ENCODE measurements at regions not wholly inside any gene's neighbourhood (a gene's known extent, or its start where the extent isn't known, plus 50 kb on each side); places are given as distances from the start of the nearest gene placed in this dataset.

DNA sequence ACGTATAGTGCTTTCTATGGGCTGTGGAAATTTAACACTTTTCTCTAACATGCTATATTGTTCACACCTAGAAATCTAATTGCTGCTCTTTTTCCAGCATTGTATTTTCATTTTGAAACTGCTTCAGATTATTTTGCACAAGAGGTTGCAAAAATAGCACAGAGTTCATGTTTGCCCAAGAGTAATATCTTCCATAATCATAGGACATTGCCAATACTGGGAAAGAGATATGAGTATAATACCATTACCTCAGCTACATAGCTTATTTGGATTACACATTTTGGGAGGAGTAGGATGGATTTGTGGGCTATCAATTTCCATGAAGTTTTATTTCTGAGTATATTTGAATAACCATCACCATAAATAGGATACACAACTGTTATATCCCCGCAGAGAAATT, 717.1 kb downstream of the CDH9 start:
- no peaks in the 10 kb centered on the region for H3K36me3 Mint-ChIP-seq
- TF ChIP-seq, protein P1, sequence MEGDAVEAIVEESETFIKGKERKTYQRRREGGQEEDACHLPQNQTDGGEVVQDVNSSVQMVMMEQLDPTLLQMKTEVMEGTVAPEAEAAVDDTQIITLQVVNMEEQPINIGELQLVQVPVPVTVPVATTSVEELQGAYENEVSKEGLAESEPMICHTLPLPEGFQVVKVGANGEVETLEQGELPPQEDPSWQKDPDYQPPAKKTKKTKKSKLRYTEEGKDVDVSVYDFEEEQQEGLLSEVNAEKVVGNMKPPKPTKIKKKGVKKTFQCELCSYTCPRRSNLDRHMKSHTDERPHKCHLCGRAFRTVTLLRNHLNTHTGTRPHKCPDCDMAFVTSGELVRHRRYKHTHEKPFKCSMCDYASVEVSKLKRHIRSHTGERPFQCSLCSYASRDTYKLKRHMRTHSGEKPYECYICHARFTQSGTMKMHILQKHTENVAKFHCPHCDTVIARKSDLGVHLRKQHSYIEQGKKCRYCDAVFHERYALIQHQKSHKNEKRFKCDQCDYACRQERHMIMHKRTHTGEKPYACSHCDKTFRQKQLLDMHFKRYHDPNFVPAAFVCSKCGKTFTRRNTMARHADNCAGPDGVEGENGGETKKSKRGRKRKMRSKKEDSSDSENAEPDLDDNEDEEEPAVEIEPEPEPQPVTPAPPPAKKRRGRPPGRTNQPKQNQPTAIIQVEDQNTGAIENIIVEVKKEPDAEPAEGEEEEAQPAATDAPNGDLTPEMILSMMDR (conservative IDR thresholded peaks at IDR 0.05), result no peak
- no peaks in the 10 kb centered on the region for H3K4me1 Mint-ChIP-seq (ENCODE audit: unreplicated experiment)

DNA sequence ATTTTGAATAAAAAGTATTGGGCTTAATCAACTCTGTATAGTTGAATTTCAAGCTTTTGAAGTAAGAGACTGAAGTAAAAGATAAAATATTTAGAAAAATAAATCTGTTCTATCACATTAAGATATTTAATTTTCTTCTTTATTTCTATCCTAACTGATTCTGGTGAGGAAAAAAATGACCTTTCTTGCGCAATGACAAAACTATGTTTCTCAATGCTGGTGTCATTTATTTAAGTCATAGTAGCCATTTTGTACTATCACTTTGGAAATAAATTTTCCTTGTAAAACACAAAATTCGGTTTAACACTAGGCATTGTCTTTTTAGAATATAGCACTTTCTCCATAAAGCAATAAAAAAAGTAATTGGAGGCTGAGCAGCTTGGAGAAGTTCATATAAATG, 728.0 kb downstream of the CDH9 start:
- no peak for DNase-seq (ENCODE audit: extremely low spot score, unreplicated experiment)
- Mint-ChIP-seq H3K27ac (no peak overlapping the region), H3K27me3 (no peaks in the 10 kb centered on the region), H3K36me3 (no peaks in the 10 kb centered on the region), H3K4me1 (ENCODE audit: unreplicated experiment) (no peaks in the 10 kb centered on the region), H3K4me3 (no peak overlapping the region), H3K9me3 (no peaks in the 10 kb centered on the region)
- TF ChIP-seq, protein P1 (conservative IDR thresholded peaks at IDR 0.05), result no peak

More for the DNA sequence above, 717.1 kb downstream of the CDH9 start:
- H3K4me3 Mint-ChIP-seq, result no peak overlapping the region
- no peaks in the 10 kb centered on the region for H3K27me3 Mint-ChIP-seq
- DNase-seq (ENCODE audit: extremely low spot score, unreplicated experiment), result no peak
- no peaks in the 10 kb centered on the region for H3K9me3 Mint-ChIP-seq
- H3K27ac Mint-ChIP-seq, result no peak overlapping the region

DNA sequence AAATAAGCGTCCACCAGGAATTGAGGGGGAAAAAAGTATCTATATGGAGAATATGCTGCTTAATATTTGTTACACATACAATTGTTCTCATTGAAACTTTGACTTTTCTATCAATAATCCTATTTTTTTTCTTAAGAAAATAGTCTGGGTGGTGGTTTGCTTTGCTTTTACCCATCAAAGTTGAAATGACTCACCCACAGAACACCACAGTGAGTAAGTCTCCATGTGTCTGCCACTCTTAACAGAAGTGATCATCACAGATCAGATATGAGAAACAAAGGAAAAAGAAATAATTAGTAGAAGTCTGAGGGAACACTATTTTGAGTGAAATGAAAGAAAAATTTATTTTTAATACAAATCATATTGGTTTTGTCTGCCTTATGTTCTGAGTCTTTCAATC, 742.8 kb downstream of the CDH9 start:
- no peaks in the 10 kb centered on the region for H3K9me3 Mint-ChIP-seq
- H3K36me3 Mint-ChIP-seq, result no peaks in the 10 kb centered on the region
- H3K27me3 Mint-ChIP-seq, result no peaks in the 10 kb centered on the region
- DNase-seq (ENCODE audit: extremely low spot score, unreplicated experiment), result no peak
- H3K27ac Mint-ChIP-seq, result no peak overlapping the region
- no peak overlapping the region for H3K4me3 Mint-ChIP-seq
- TF ChIP-seq, protein P1 (conservative IDR thresholded peaks at IDR 0.05), result no peak
- no peaks in the 10 kb centered on the region for H3K4me1 Mint-ChIP-seq (ENCODE audit: unreplicated experiment)

DNA sequence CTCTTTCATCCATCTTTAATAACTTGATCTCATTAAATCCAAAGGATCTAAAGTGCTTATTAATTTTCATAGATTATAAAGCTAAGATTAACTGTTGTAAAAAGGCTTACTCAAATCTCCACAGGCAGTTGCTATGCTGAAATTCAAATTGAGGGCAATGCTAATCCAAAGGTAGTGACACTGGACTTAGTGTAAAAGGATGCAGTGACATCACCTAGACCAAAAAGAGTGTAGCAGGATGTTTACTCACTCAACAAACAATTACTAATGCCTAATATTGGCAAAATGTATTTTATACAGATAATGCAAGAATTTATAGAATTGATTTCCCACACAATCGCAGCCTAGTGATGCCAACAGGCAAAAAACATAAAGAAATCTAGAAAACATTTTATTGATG, 756.2 kb downstream of the CDH9 start:
- H3K27me3 Mint-ChIP-seq, result no peaks in the 10 kb centered on the region
- H3K27ac Mint-ChIP-seq, result no peak overlapping the region
- H3K4me1 Mint-ChIP-seq (ENCODE audit: unreplicated experiment), result no peaks in the 10 kb centered on the region
- no peaks in the 10 kb centered on the region for H3K36me3 Mint-ChIP-seq
- no peak overlapping the region for H3K4me3 Mint-ChIP-seq
- H3K9me3 Mint-ChIP-seq, result no peaks in the 10 kb centered on the region
- no peak for DNase-seq (ENCODE audit: extremely low spot score, unreplicated experiment)
- TF ChIP-seq, protein P1 (conservative IDR thresholded peaks at IDR 0.05), result no peak

DNA sequence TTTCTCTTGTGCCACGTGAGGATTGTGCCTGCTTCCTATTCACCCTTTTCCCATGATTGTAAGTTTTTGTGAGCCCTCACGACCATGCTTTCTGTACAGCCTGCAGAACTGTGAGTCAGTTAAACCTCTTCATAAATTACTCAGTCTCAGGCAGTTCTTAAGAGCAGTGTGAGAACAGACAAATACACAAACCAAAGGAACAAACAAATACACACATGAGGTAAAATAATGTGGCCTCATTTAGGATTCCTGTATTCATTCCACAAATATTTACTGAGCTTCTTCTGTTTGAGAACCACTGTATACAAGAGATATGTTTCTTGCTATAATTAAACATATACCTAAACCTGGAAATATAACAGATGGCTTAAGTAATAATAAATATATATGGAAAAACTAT, 760.3 kb downstream of the CDH9 start:
- TF ChIP-seq, protein P1 (conservative IDR thresholded peaks at IDR 0.05), result no peak
- Mint-ChIP-seq H3K4me3 (no peak overlapping the region), H3K4me1 (ENCODE audit: unreplicated experiment) (no peaks in the 10 kb centered on the region), H3K27ac (no peak overlapping the region), H3K27me3 (no peaks in the 10 kb centered on the region), H3K36me3 (no peaks in the 10 kb centered on the region), H3K9me3 (no peaks in the 10 kb centered on the region)
- DNase-seq (ENCODE audit: extremely low spot score, unreplicated experiment), result no peak

DNA sequence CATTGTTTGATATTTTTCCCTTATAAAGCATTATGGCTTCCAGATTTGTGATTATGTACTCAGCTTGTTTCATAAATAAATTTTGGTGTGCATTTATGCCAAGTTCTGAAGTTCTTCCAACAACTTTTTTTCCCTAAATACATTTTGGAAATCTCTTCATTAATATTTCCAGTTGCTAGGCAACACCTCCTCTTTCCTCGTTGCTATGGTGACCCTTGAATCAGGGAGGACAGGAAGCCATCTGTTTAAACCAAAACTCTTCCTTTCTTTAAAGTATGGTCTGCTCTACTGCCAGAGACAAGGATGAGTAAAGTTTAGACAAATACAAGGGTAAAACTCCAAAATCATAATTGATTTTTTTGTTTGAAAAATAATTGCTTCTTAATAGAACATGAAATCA, 779.3 kb downstream of the CDH9 start:
- TF ChIP-seq, protein P1 (conservative IDR thresholded peaks at IDR 0.05), result no peak
- Mint-ChIP-seq H3K4me3 (no peak overlapping the region), H3K36me3 (no peaks in the 10 kb centered on the region)

More for the DNA sequence above, 779.3 kb downstream of the CDH9 start:
- Mint-ChIP-seq H3K27ac (no peak overlapping the region), H3K27me3 (no peaks in the 10 kb centered on the region), H3K4me1 (ENCODE audit: unreplicated experiment) (no peaks in the 10 kb centered on the region), H3K9me3 (no peaks in the 10 kb centered on the region)
- DNase-seq (ENCODE audit: extremely low spot score, unreplicated experiment), result no peak

All from type B pancreatic cell (in vitro differentiated cells).